Esophagus squamous epithelium (tissue), 5 donors: ENCODE measurements at regions not wholly inside any gene's neighbourhood (a gene's known extent, or its start where the extent isn't known, plus 50 kb on each side); places are given as distances from the start of the nearest gene placed in this dataset.

Source experiments
- DNase-seq: peaks from one replicate; lab custom pipeline; 2025; lab: John Stamatoyannopoulos, UW
- H3K27ac ChIP-seq, 4 donors: fragments of 200-600 bp; sonication (generic); one replicate each; pipeline ENCODE4 v1.5.1; 2016 to 2019; ENCODE audit warnings: mild to moderate bottlenecking in 1 of 4
- H3K27me3 ChIP-seq, 4 donors: fragments of 200-600 bp; sonication (generic); 1 replicate in 3 of 4; 2 replicates in 1 of 4; pipeline versions ENCODE4 v1.5.1 to v1.6.0; 2017 to 2021; ENCODE audit warnings: antibody characterized with exemption in 1 of 4
- H3K36me3 ChIP-seq, 3 donors: fragments of 200-600 bp; sonication (generic); one replicate each; pipeline ENCODE4 v1.5.1; 2016 to 2019
- H3K4me1 ChIP-seq, 3 donors: fragments of 200-600 bp; sonication (generic); one replicate each; pipeline ENCODE4 v1.5.1; 2017 to 2019
- H3K4me3 ChIP-seq, 4 donors: fragments of 200-600 bp; sonication (generic); 1 replicate in 3 of 4; 2 replicates in 1 of 4; pipeline ENCODE4 v1.5.1; 2016 to 2019; ENCODE audit warnings: mild to moderate bottlenecking in 2 of 4, moderate library complexity in 1 of 4
- H3K9me3 ChIP-seq, 3 donors: fragments of 200-600 bp; sonication (generic); one replicate each; pipeline ENCODE4 v1.5.1; 2016 to 2019
- POLR2A ChIP-seq, 4 donors: fragments of 450-650 bp; IDR thresholded peaks; one replicate each; pipeline ENCODE4 v1.6.1; 2017; ENCODE audit warnings: antibody characterized with exemption in 4 of 4, mild to moderate bottlenecking in 4 of 4, moderate library complexity in 3 of 4
- WGBS, 2 donors: methylation state at CpG; one replicate each; pipeline ENCODE4 v1.1.5; 2018; 5-methylcytosine and 5-hydroxymethylcytosine counted together
- intact Hi-C: fragments of 100-400 bp; cut with DNase I; formaldehyde crosslinking; loops from one replicate; pipeline ENCODE4 v1.15.0; 2022
- TF ChIP-seq, protein P1 (sequence below), 6 experiments: fragments of 450-650 bp in 4 of 6; fragments of 200-600 bp in 2 of 6; sonication (generic) in 2 of 6; IDR thresholded peaks; one replicate each; pipeline ENCODE4 v1.5.1; 2016 to 2019; ENCODE audit warnings: antibody characterized with exemption in 6 of 6, mild to moderate bottlenecking in 4 of 6, moderate library complexity in 4 of 6
- donor health status: DM: yes; HTN: yes; CAD: no.

- WGBS, 2 donors = 48 to 77% methylated on average over 2 of the region's 2 CpGs
- Histone ChIP-seq H3K27me3 (peaks cover 0 to 7% (median 0%) of the 10 kb centered on the region in 4 donors), H3K36me3 (no peaks in the 10 kb centered on the region), H3K4me1 (no peaks in the 10 kb centered on the region), H3K9me3 (no peaks in the 10 kb centered on the region), H3K4me3 (no peak overlapping the region), H3K27ac (no peak overlapping the region)
- intact Hi-C loops = no loop called here
- no peak for TF ChIP-seq POLR2A (IDR thresholded peaks at IDR 0.05)
- TF ChIP-seq, protein P1, sequence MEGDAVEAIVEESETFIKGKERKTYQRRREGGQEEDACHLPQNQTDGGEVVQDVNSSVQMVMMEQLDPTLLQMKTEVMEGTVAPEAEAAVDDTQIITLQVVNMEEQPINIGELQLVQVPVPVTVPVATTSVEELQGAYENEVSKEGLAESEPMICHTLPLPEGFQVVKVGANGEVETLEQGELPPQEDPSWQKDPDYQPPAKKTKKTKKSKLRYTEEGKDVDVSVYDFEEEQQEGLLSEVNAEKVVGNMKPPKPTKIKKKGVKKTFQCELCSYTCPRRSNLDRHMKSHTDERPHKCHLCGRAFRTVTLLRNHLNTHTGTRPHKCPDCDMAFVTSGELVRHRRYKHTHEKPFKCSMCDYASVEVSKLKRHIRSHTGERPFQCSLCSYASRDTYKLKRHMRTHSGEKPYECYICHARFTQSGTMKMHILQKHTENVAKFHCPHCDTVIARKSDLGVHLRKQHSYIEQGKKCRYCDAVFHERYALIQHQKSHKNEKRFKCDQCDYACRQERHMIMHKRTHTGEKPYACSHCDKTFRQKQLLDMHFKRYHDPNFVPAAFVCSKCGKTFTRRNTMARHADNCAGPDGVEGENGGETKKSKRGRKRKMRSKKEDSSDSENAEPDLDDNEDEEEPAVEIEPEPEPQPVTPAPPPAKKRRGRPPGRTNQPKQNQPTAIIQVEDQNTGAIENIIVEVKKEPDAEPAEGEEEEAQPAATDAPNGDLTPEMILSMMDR (IDR thresholded peaks at IDR 0.05) = no peak
- no peak for DNase-seq
These were observed 297.4 kb downstream of the SMAD2 start for GRCh38 chr18:47632970-47633635.

- no peak overlapping the region for H3K4me3 ChIP-seq
- no peaks in the 10 kb centered on the region for H3K36me3 ChIP-seq
- no peaks in the 10 kb centered on the region for H3K9me3 ChIP-seq
- H3K27ac ChIP-seq = no peak overlapping the region
- H3K27me3 ChIP-seq = peaks cover 0 to 19% (median 0%) of the 10 kb centered on the region in 4 donors
- intact Hi-C loops = no loop called here
- WGBS, 2 donors = 74 to 81% methylated on average over 5 of the region's 5 CpGs
- no peaks in the 10 kb centered on the region for H3K4me1 ChIP-seq
- TF ChIP-seq POLR2A (IDR thresholded peaks at IDR 0.05) = no peak
- TF ChIP-seq, protein P1 (IDR thresholded peaks at IDR 0.05) = no peak
- DNase-seq = no peak
These were observed 301.6 kb downstream of the SMAD2 start for GRCh38 chr18:47628893-47629292.

- Histone ChIP-seq H3K27ac (no peak overlapping the region), H3K9me3 (no peaks in the 10 kb centered on the region), H3K4me3 (no peak overlapping the region), H3K4me1 (no peaks in the 10 kb centered on the region), H3K36me3 (no peaks in the 10 kb centered on the region), H3K27me3 (peaks cover 0 to 19% (median 0%) of the 10 kb centered on the region in 4 donors)
- no peak for DNase-seq
- TF ChIP-seq POLR2A (IDR thresholded peaks at IDR 0.05) = no peak
- TF ChIP-seq, protein P1 (IDR thresholded peaks at IDR 0.05) = no peak
- intact Hi-C loops = no loop called here
These were observed 302.1 kb downstream of the SMAD2 start for GRCh38 chr18:47628240-47628781.

GRCh38 chr18:47627030-47627429 lies 303.4 kb downstream of the SMAD2 start:
- WGBS, 2 donors = 54 to 71% methylated on average over 3 of the region's 3 CpGs
- Histone ChIP-seq H3K4me1 (no peaks in the 10 kb centered on the region), H3K4me3 (no peak overlapping the region), H3K27ac (no peak overlapping the region), H3K9me3 (no peaks in the 10 kb centered on the region), H3K36me3 (no peaks in the 10 kb centered on the region), H3K27me3 (peaks cover 0 to 12% (median 0%) of the 10 kb centered on the region in 4 donors)
- no peak for TF ChIP-seq POLR2A (IDR thresholded peaks at IDR 0.05)
- TF ChIP-seq, protein P1 (IDR thresholded peaks at IDR 0.05) = no peak
- no peak for DNase-seq
- intact Hi-C loops = no loop called here

- no peak for TF ChIP-seq POLR2A (IDR thresholded peaks at IDR 0.05)
- TF ChIP-seq, protein P1 (IDR thresholded peaks at IDR 0.05) = no peak
- intact Hi-C loops = no loop called here
- DNase-seq = no peak
These were observed 310.5 kb downstream of the SMAD2 start for GRCh38 chr18:47619771-47620448.

More at GRCh38 chr18:47619771-47620448, 310.5 kb downstream of the SMAD2 start:
- Histone ChIP-seq H3K27me3 (peaks cover 0 to 24% (median 0%) of the 10 kb centered on the region in 4 donors), H3K9me3 (no peaks in the 10 kb centered on the region), H3K4me1 (no peaks in the 10 kb centered on the region), H3K4me3 (no peak overlapping the region), H3K36me3 (no peaks in the 10 kb centered on the region), H3K27ac (no peak overlapping the region)
- 82 to 97% methylated on average over 3 of the region's 3 CpGs for WGBS, 2 donors
